CD14-positive monocyte (primary cell): ENCODE measurements at regions not wholly inside any gene's neighbourhood (a gene's known extent, or its start where the extent isn't known, plus 50 kb on each side); places are given as distances from the start of the nearest gene placed in this dataset.

Source experiments
- DNase-seq, 3 donors: peaks; one replicate each; pipeline ENCODE4 v3.0.0-alpha.2; 2011 to 2022
- H2AFZ ChIP-seq: 2 replicates; pipeline ENCODE4 v1.6.0; 2012; ENCODE audit warnings: mild to moderate bottlenecking, low read depth, low read length, inconsistent platforms; ENCODE audit not compliant: insufficient read depth, poor library complexity, severe bottlenecking
- H3K27ac ChIP-seq, 2 donors: 1 replicate in 1 of 2; 2 replicates in 1 of 2; pipeline ENCODE4 v1.5.1; 2012 to 2013; ENCODE audit warnings: low read length in 2 of 2, control low read depth in 1 of 2, inconsistent platforms in 1 of 2, low read depth in 1 of 2, mild to moderate bottlenecking in 1 of 2
- H3K27me3 ChIP-seq, 2 donors: one replicate each; pipeline versions ENCODE4 v1.6.0 to v1.6.1; 2011 to 2013; ENCODE audit warnings: low read length in 2 of 2; ENCODE audit not compliant: control insufficient read depth in 2 of 2, insufficient read depth in 2 of 2
- H3K36me3 ChIP-seq, 2 donors: replicated peaks in 1 of 2; 1 replicate in 1 of 2; 2 replicates in 1 of 2; pipeline versions ENCODE4 v1.5.1 to v1.6.1; 2012 to 2013; ENCODE audit warnings: low read length in 2 of 2, control low read depth in 1 of 2, inconsistent platforms in 1 of 2, mild to moderate bottlenecking in 1 of 2; ENCODE audit not compliant: insufficient read depth in 2 of 2, control insufficient read depth in 1 of 2
- H3K4me1 ChIP-seq, 2 donors: 1 replicate in 1 of 2; 2 replicates in 1 of 2; pipeline versions ENCODE4 v1.5.1 to v1.6.1; 2012 to 2013; ENCODE audit warnings: low read length in 2 of 2, control low read depth in 1 of 2, inconsistent platforms in 1 of 2, mild to moderate bottlenecking in 1 of 2, moderate library complexity in 1 of 2; ENCODE audit not compliant: insufficient read depth in 2 of 2, control insufficient read depth in 1 of 2
- H3K4me2 ChIP-seq: replicated peaks from 2 replicates; pipeline ENCODE3; 2012; ENCODE audit warnings: low read length, moderate library complexity, mild to moderate bottlenecking; ENCODE audit not compliant: poor library complexity, severe bottlenecking; ENCODE audit errors: extremely low read depth
- H3K4me3 ChIP-seq, 3 experiments: fragments of 200-600 bp in 1 of 3; sonication (generic) in 1 of 3; replicated peaks in 1 of 3; 1 replicate in 2 of 3; 2 replicates in 1 of 3; pipeline ENCODE4 v1.5.1; 2011 to 2013; ENCODE audit warnings: low read length in 3 of 3, mild to moderate bottlenecking in 3 of 3, control low read depth in 2 of 3, low read depth in 2 of 3, inconsistent platforms in 1 of 3, moderate library complexity in 1 of 3
- H3K79me2 ChIP-seq: 2 replicates; pipeline ENCODE4 v1.6.0; 2012; ENCODE audit warnings: mild to moderate bottlenecking, control low read depth, inconsistent platforms, low read length, moderate library complexity; ENCODE audit not compliant: insufficient read depth
- H3K9ac ChIP-seq: 2 replicates; pipeline ENCODE4 v1.6.0; 2017; ENCODE audit warnings: low read length, mild to moderate bottlenecking; ENCODE audit not compliant: insufficient read depth, poor library complexity, severe bottlenecking
- H3K9me3 ChIP-seq, 2 donors: replicated peaks in 1 of 2; 1 replicate in 1 of 2; 2 replicates in 1 of 2; pipeline versions ENCODE4 v1.5.1 to v1.6.1; 2012 to 2013; ENCODE audit warnings: low read length in 2 of 2, control low read depth in 1 of 2; ENCODE audit not compliant: control insufficient read depth in 1 of 2, insufficient read depth in 1 of 2
- H4K20me1 ChIP-seq: 2 replicates; pipeline ENCODE4 v1.6.0; 2012; ENCODE audit warnings: mild to moderate bottlenecking, low read length, control low read depth, moderate library complexity; ENCODE audit not compliant: insufficient read depth
- H3K27ac Mint-ChIP-seq, 7 donors: one replicate each; pipeline ENCODE4 v1.8.0; 2020; ENCODE audit warnings: mild to moderate bottlenecking in 7 of 7, mixed read lengths in 7 of 7, moderate library complexity in 6 of 7, inconsistent platforms in 2 of 7
- H3K27me3 Mint-ChIP-seq, 3 donors: one replicate each; pipeline ENCODE4 v1.8.0; 2021 to 2022; ENCODE audit warnings: low read depth in 3 of 3, mild to moderate bottlenecking in 3 of 3, mixed read lengths in 3 of 3, moderate library complexity in 3 of 3, inconsistent platforms in 1 of 3
- H3K36me3 Mint-ChIP-seq, 2 donors: one replicate each; pipeline ENCODE4 v1.8.0; 2020; ENCODE audit warnings: mixed read lengths in 2 of 2, inconsistent platforms in 1 of 2, mild to moderate bottlenecking in 1 of 2
- H3K4me1 Mint-ChIP-seq: one replicate; pipeline ENCODE4 v1.8.0; 2020; ENCODE audit warnings: mild to moderate bottlenecking, mixed read lengths
- H3K4me3 Mint-ChIP-seq, 2 donors: one replicate each; pipeline ENCODE4 v1.8.0; 2020; ENCODE audit warnings: mild to moderate bottlenecking in 2 of 2, mixed read lengths in 2 of 2, moderate library complexity in 1 of 2
- H3K9me3 Mint-ChIP-seq, 7 donors: one replicate each; pipeline ENCODE4 v1.8.0; 2020 to 2022; ENCODE audit warnings: mixed read lengths in 7 of 7, mild to moderate bottlenecking in 6 of 7, moderate library complexity in 6 of 7, inconsistent platforms in 2 of 7
- whole genome bisulfite sequencing: methylation state at CpG from one replicate; pipeline ENCODE4 v1.1.5; 2013; ENCODE audit warnings: missing lambda C conversion rate; ENCODE audit not compliant: insufficient coverage; 5-methylcytosine and 5-hydroxymethylcytosine counted together
- intact Hi-C, 2 donors: fragments of 100-400 bp; cut with micrococcal nuclease; formaldehyde crosslinking; loops; one replicate each; pipeline versions ENCODE4 v1.15.0 to v1.15.1; 2023
- TF ChIP-seq, protein P1 (sequence below): fragments of 200-600 bp; IDR thresholded peaks from one replicate; pipeline ENCODE4 v1.8.0; 2022; ENCODE audit warnings: antibody characterized with exemption, mild to moderate bottlenecking

DNA sequence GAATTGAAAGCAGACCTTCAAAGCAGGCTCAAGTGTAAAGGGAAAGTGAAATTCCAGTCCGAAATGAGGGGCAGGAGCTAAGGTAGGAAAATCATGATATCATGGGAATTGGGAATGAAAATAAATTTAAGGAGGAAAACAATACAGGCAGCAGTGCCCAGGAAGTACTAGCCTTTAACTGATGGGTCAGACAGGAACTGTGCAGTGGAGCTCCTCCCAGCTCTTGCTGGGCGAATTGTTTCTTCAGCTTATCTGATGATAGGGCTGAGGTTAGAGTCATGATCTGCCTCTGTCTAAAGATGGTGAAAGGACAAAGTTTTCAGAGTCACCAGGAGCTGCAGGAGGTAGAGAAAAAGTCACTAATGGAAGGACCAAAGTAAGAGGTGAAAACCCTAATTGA, 457.9 kb upstream of the PTCHD4 start:
- Histone ChIP-seq H3K9ac (no peak overlapping the region), H3K4me2 (no peak overlapping the region), H2AFZ (no peak overlapping the region), H3K27me3 (no peaks in the 10 kb centered on the region), H4K20me1 (no peaks in the 10 kb centered on the region), H3K36me3 (no peaks in the 10 kb centered on the region), H3K9me3 (peaks cover 0 to 7% of the 10 kb centered on the region in 2 donors), H3K4me1 (no peaks in the 10 kb centered on the region), H3K4me3 (no peak overlapping the region), H3K27ac (no peak overlapping the region), H3K79me2 (no peaks in the 10 kb centered on the region)
- intact Hi-C loops, result no loop called here
- TF ChIP-seq, protein P1, sequence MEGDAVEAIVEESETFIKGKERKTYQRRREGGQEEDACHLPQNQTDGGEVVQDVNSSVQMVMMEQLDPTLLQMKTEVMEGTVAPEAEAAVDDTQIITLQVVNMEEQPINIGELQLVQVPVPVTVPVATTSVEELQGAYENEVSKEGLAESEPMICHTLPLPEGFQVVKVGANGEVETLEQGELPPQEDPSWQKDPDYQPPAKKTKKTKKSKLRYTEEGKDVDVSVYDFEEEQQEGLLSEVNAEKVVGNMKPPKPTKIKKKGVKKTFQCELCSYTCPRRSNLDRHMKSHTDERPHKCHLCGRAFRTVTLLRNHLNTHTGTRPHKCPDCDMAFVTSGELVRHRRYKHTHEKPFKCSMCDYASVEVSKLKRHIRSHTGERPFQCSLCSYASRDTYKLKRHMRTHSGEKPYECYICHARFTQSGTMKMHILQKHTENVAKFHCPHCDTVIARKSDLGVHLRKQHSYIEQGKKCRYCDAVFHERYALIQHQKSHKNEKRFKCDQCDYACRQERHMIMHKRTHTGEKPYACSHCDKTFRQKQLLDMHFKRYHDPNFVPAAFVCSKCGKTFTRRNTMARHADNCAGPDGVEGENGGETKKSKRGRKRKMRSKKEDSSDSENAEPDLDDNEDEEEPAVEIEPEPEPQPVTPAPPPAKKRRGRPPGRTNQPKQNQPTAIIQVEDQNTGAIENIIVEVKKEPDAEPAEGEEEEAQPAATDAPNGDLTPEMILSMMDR, result no peak
- no peak overlapping the region for H3K4me3 Mint-ChIP-seq
- no peaks in the 10 kb centered on the region for H3K4me1 Mint-ChIP-seq
- 78% methylated on average over 2 of the region's 2 CpGs for WGBS
- H3K9me3 Mint-ChIP-seq, result peaks cover 0 to 8% (median 5%) of the 10 kb centered on the region in 7 donors
- peaks cover 0 to 2% (median 0%) of the 10 kb centered on the region in 3 donors for H3K27me3 Mint-ChIP-seq
- no peaks in the 10 kb centered on the region for H3K36me3 Mint-ChIP-seq
- DNase-seq, result no peak
- no peak overlapping the region for H3K27ac Mint-ChIP-seq

DNA sequence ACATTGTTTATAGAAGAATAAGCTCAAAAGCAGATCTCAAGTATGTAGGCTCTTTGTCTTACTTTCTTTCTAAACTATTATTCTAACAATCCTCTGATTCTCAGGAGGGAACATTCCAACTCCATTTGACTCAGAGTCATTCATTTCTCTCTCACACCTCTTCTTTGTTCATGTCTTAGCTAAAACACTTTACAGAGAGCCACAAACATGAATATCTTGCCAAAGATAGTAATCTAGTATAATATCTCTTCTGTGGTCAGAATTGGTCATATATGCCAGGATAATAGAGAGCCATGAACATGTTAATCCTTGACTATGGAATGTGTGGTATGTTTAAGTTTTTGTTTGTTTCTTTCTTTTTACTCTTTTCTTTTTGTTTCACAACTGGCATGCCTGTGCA, 456.0 kb upstream of the PTCHD4 start:
- no peak overlapping the region for H3K4me3 Mint-ChIP-seq
- H3K36me3 ChIP-seq, result no peaks in the 10 kb centered on the region
- no peaks in the 10 kb centered on the region for H3K4me1 Mint-ChIP-seq
- peaks cover 0 to 2% (median 0%) of the 10 kb centered on the region in 3 donors for H3K27me3 Mint-ChIP-seq
- no peak overlapping the region for H3K9ac ChIP-seq
- H3K79me2 ChIP-seq, result no peaks in the 10 kb centered on the region
- H3K4me1 ChIP-seq, result no peaks in the 10 kb centered on the region
- no peak overlapping the region for H3K4me2 ChIP-seq
- no peak overlapping the region for H3K27ac Mint-ChIP-seq
- no peak overlapping the region for H3K4me3 ChIP-seq
- H3K27ac ChIP-seq, result no peak overlapping the region
- TF ChIP-seq, protein P1, result no peak
- H2AFZ ChIP-seq, result no peak overlapping the region
- DNase-seq, result no peak
- no peaks in the 10 kb centered on the region for H3K36me3 Mint-ChIP-seq
- peaks cover 0 to 7% (median 3%) of the 10 kb centered on the region in 7 donors for H3K9me3 Mint-ChIP-seq
- intact Hi-C loops, result no loop called here
- H3K27me3 ChIP-seq, result no peaks in the 10 kb centered on the region
- H4K20me1 ChIP-seq, result no peaks in the 10 kb centered on the region
- peaks cover 0 to 7% of the 10 kb centered on the region in 2 donors for H3K9me3 ChIP-seq
